K562 (cell line): ENCODE measurements at regions not wholly inside any gene's neighbourhood (a gene's known extent, or its start where the extent isn't known, plus 50 kb on each side); places are given as distances from the start of the nearest gene placed in this dataset.

Experiments used
- ATF2 ChIP-seq: sonication (generic); formaldehyde crosslinking; IDR thresholded peaks from 2 replicates; pipeline ENCODE4 v1.8.1; 2022; ENCODE audit warnings: missing genetic modification reagents
- EZH2 ChIP-seq: IDR thresholded peaks from 2 replicates; pipeline ENCODE4 v1.6.1; 2012; ENCODE audit warnings: low read depth, mild to moderate bottlenecking, inconsistent platforms, low read length, borderline replicate concordance
- GABPA ChIP-seq: fragments of 200-800 bp; sonication (Bioruptor generic); conservative IDR thresholded peaks from 2 replicates; pipeline ENCODE4 v1.6.1; 2016; ENCODE audit warnings: low read depth, missing genetic modification characterization, missing compliant biosample characterization
- GABPB1 ChIP-seq: sonication (generic); formaldehyde crosslinking; IDR thresholded peaks from 2 replicates; pipeline ENCODE4 v1.8.0; 2022; ENCODE audit warnings: mild to moderate bottlenecking, missing genetic modification reagents
- NFYB ChIP-seq: IDR thresholded peaks from 2 replicates; pipeline ENCODE4 v1.6.1; 2011; ENCODE audit warnings: mild to moderate bottlenecking, moderate library complexity; ENCODE audit not compliant: insufficient read length; ENCODE audit errors: extremely low read depth
- NR2C1 ChIP-seq, 2 experiments: fragments of 450-650 bp; IDR thresholded peaks; 2 replicates each; pipeline ENCODE4 v1.6.1; 2017; ENCODE audit warnings: mild to moderate bottlenecking in 2 of 2, antibody characterized with exemption in 1 of 2, inconsistent platforms in 1 of 2, missing compliant biosample characterization in 1 of 2, missing genetic modification characterization in 1 of 2
- PBX2 ChIP-seq, 2 experiments: IDR thresholded peaks in 1 of 2; conservative IDR thresholded peaks in 1 of 2; 2 replicates each; pipeline ENCODE4 v1.6.1; 2016; ENCODE audit warnings: low read depth in 2 of 2, mild to moderate bottlenecking in 1 of 2, missing compliant biosample characterization in 1 of 2, missing genetic modification characterization in 1 of 2, moderate library complexity in 1 of 2
- POLR2AphosphoS5 ChIP-seq: IDR thresholded peaks from 2 replicates; pipeline ENCODE4 v1.6.1; 2011; ENCODE audit warnings: mild to moderate bottlenecking, low read depth, low read length, moderate library complexity; ENCODE audit not compliant: control insufficient read depth, insufficient read depth
- REST ChIP-seq, 2 experiments: fragments of 450-650 bp; formaldehyde crosslinking in 1 of 2; IDR thresholded peaks; 2 replicates each; pipeline versions ENCODE4 v1.4.0 to v1.6.1; 2014 to 2020; ENCODE audit warnings: mild to moderate bottlenecking in 2 of 2, borderline replicate concordance in 1 of 2, low read depth in 1 of 2
- SIX5 ChIP-seq, 2 experiments: IDR thresholded peaks; 2 replicates each; pipeline ENCODE4 v1.6.1; 2011; ENCODE audit warnings: low read length in 2 of 2, borderline replicate concordance in 1 of 2, low read depth in 1 of 2, mild to moderate bottlenecking in 1 of 2, moderate library complexity in 1 of 2; ENCODE audit not compliant: insufficient read depth in 1 of 2
- SP1 ChIP-seq: sonication (generic); formaldehyde crosslinking; IDR thresholded peaks from 2 replicates; pipeline ENCODE4 v1.8.1; 2022; ENCODE audit warnings: mild to moderate bottlenecking, missing genetic modification reagents
- THRA ChIP-seq: fragments of 450-650 bp; IDR thresholded peaks from 2 replicates; pipeline ENCODE4 v1.6.1; 2017; ENCODE audit warnings: mild to moderate bottlenecking, moderate library complexity
- ZNF239 ChIP-seq: fragments of 250-450 bp; sonication (Bioruptor Pico); IDR thresholded peaks from 2 replicates; pipeline ENCODE4 v1.4.0; 2020; ENCODE audit warnings: mild to moderate bottlenecking

GRCh38 chr7:80057488-80057887 is 77.1 kb upstream of the GNAI1 start:
- TF ChIP-seq PBX2 (CRISPR knock-in tag; IDR thresholded peaks at IDR 0.05; ENCODE audit: low read depth), result no peak
- TF ChIP-seq PBX2 (tag; conservative IDR thresholded peaks at IDR 0.05; ENCODE audit: low read depth), result no peak
- TF ChIP-seq GABPB1 (CRISPR knock-in tag), result no peak
- no peak for TF ChIP-seq GABPA (tag)
- no peak for TF ChIP-seq ZNF239 (CRISPR knock-in tag)
- no peak for TF ChIP-seq SP1 (CRISPR knock-in tag)
- no peak for TF ChIP-seq EZH2
- TF ChIP-seq REST (IDR thresholded peaks at IDR 0.05; ENCODE audit: borderline replicate concordance), result no peak
- no peak for TF ChIP-seq REST (CRISPR knock-in tag; IDR thresholded peaks at IDR 0.05; ENCODE audit: low read depth)
- no peak for TF ChIP-seq ATF2 (CRISPR knock-in tag)
- no peak for TF ChIP-seq SIX5 (IDR thresholded peaks at IDR 0.05; ENCODE audit: borderline replicate concordance in 1 of 2, insufficient read depth in 1 of 2, low read depth in 1 of 2, low read length in 2 of 2)
- TF ChIP-seq NFYB, result no peak
- TF ChIP-seq THRA, result no peak
- no peak for TF ChIP-seq NR2C1 (IDR thresholded peaks at IDR 0.05)
- no peak for TF ChIP-seq NR2C1 (tag; IDR thresholded peaks at IDR 0.05)
- no peak for TF ChIP-seq POLR2AphosphoS5
